H1 (cell line): ENCODE measurements at regions not wholly inside any gene's neighbourhood (a gene's known extent, or its start where the extent isn't known, plus 50 kb on each side); places are given as distances from the start of the nearest gene placed in this dataset.

Experiments
- CREB1 ChIP-seq: IDR thresholded peaks from 2 replicates; pipeline ENCODE4 v1.6.1; 2012; ENCODE audit warnings: inconsistent platforms
- MAX ChIP-seq: IDR thresholded peaks from 2 replicates; pipeline ENCODE4 v1.6.1; 2012; ENCODE audit warnings: inconsistent platforms
- RBBP5 ChIP-seq: IDR thresholded peaks from 2 replicates; pipeline ENCODE4 v1.7.1; 2012; ENCODE audit warnings: low read depth, mild to moderate bottlenecking, inconsistent platforms, low read length, moderate library complexity, borderline replicate concordance
- SRF ChIP-seq: IDR thresholded peaks from 2 replicates; pipeline ENCODE4 v1.6.1; 2011; ENCODE audit warnings: mild to moderate bottlenecking, low read depth, low read length, moderate library complexity

- no peak for TF ChIP-seq RBBP5
- TF ChIP-seq SRF: no peak
- no peak for TF ChIP-seq CREB1
- no peak for TF ChIP-seq MAX
These were observed 148.0 kb downstream of the PDHA2 start (continued) for GRCh38 chr4:95987851-95988250.
